NCI-H1105 (cell line): ENCODE measurements at regions not wholly inside any gene's neighbourhood (a gene's known extent, or its start where the extent isn't known, plus 50 kb on each side); places are given as distances from the start of the nearest gene placed in this dataset.

Experiments used
- DNase-seq: peaks from one replicate; lab custom pipeline; 2025; lab: John Stamatoyannopoulos, UW

GRCh38 chr2:149651229-149651628 lies 63.7 kb upstream of the MMADHC start:
- DNase-seq = no peak

- DNase-seq = no peak
These were observed 62.4 kb upstream of the MMADHC start for GRCh38 chr2:149650006-149650405.

GRCh38 chr2:149648282-149649030 lies 60.9 kb upstream of the MMADHC start:
- DNase-seq = no peak

GRCh38 chr2:149645391-149645790 lies 57.8 kb upstream of the MMADHC start:
- no peak for DNase-seq
